ENCODE measurements at regions not wholly inside any gene's neighbourhood (a gene's known extent, or its start where the extent isn't known, plus 50 kb on each side); places are given as distances from the start of the nearest gene placed in this dataset.

GRCh38 chr20:37642246-37642645 lies 51.6 kb upstream of the CTNNBL1 start:
- TF ChIP-seq EZH2phosphoT487 (IDR thresholded peaks at IDR 0.05; ENCODE audit: unreplicated experiment) (no peak), CTCF (conservative IDR thresholded peaks at IDR 0.05; ENCODE audit: low read depth in 2 of 2) (no peak), CREB1 (CRISPR knock-in tag; IDR thresholded peaks at IDR 0.05; ENCODE audit: low read depth) (no peak), JUNB (IDR thresholded peaks at IDR 0.05; ENCODE audit: unreplicated experiment) (no peak), POLR2AphosphoS5 (IDR thresholded peaks at IDR 0.05; ENCODE audit: low read depth) (no peak), EZH2 (IDR thresholded peaks at IDR 0.05; ENCODE audit: low read depth, unreplicated experiment) (no peak), ZNF114 (CRISPR knock-in tag; IDR thresholded peaks at IDR 0.05) (no peak), REST (IDR thresholded peaks at IDR 0.05; ENCODE audit: unreplicated experiment) (no peak), ZNF462 (CRISPR knock-in tag; IDR thresholded peaks at IDR 0.05) (no peak), STAT1 (IDR thresholded peaks at IDR 0.05; ENCODE audit: unreplicated experiment) (no peak)

Data from GM23338 (cell line).